Astrocyte of the spinal cord (primary cell): ENCODE measurements at regions not wholly inside any gene's neighbourhood (a gene's known extent, or its start where the extent isn't known, plus 50 kb on each side); places are given as distances from the start of the nearest gene placed in this dataset.

ENCODE experiments used
- DNase-seq: peaks from one replicate; pipeline ENCODE4 v3.0.0; 2011; ENCODE audit warnings: low read depth, low spot score
- H3K4me3 ChIP-seq: 2 replicates; pipeline ENCODE4 v1.5.1; 2011; ENCODE audit warnings: low read depth, mild to moderate bottlenecking, low read length, moderate library complexity
- in situ Hi-C: cut with HindIII; loops from 2 replicates; pipeline ENCODE4 v1.10.0; 2017; ENCODE audit warnings: low sequenced_read_pairs
- TF ChIP-seq, protein P1 (sequence below): IDR thresholded peaks from 2 replicates; pipeline ENCODE4 v1.5.1; 2012; ENCODE audit warnings: low read depth, mild to moderate bottlenecking, low read length, inconsistent platforms

GRCh38 chr3:153590051-153590450 is 428.0 kb downstream of the RAP2B start:
- no peak for DNase-seq
- in situ Hi-C loops, result no loop called here
- TF ChIP-seq, protein P1, sequence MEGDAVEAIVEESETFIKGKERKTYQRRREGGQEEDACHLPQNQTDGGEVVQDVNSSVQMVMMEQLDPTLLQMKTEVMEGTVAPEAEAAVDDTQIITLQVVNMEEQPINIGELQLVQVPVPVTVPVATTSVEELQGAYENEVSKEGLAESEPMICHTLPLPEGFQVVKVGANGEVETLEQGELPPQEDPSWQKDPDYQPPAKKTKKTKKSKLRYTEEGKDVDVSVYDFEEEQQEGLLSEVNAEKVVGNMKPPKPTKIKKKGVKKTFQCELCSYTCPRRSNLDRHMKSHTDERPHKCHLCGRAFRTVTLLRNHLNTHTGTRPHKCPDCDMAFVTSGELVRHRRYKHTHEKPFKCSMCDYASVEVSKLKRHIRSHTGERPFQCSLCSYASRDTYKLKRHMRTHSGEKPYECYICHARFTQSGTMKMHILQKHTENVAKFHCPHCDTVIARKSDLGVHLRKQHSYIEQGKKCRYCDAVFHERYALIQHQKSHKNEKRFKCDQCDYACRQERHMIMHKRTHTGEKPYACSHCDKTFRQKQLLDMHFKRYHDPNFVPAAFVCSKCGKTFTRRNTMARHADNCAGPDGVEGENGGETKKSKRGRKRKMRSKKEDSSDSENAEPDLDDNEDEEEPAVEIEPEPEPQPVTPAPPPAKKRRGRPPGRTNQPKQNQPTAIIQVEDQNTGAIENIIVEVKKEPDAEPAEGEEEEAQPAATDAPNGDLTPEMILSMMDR, result no peak
- no peak overlapping the region for H3K4me3 ChIP-seq

DNA sequence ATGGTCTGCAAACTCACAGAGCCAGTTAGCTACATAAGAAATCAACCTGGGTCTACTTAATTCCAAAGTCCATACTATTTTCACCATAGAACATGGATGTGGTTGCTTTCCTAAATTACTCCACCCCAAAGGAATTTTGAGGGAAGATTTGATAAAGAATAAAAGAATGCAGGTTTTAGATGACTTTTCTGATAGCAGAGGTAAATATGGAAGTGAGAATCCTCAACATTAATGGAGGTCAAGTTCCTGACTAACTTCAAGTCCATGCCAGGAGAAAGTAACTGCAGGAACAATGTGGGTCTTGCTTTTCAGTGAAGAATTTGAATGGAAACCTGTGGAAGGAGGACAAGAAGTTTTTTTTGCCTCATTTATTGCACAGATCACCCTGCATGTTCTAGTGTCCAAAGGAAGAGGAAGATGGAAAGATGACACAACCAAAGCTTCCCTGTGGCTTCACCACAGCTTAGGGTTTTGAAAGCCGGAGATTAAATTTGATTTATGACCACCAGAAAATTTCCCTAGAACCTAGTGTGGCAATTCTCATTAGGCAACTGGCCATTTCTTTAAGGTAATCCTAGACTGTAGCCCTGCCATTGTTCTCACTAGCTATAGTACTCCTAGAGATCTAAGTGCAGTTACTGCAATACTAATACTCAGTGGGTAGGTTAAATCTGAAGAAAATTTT is 429.7 kb downstream of the RAP2B start:
- no peak overlapping the region for H3K4me3 ChIP-seq
- TF ChIP-seq, protein P1, result no peak
- DNase-seq, result no peak
- in situ Hi-C loops, result no loop called here

DNA sequence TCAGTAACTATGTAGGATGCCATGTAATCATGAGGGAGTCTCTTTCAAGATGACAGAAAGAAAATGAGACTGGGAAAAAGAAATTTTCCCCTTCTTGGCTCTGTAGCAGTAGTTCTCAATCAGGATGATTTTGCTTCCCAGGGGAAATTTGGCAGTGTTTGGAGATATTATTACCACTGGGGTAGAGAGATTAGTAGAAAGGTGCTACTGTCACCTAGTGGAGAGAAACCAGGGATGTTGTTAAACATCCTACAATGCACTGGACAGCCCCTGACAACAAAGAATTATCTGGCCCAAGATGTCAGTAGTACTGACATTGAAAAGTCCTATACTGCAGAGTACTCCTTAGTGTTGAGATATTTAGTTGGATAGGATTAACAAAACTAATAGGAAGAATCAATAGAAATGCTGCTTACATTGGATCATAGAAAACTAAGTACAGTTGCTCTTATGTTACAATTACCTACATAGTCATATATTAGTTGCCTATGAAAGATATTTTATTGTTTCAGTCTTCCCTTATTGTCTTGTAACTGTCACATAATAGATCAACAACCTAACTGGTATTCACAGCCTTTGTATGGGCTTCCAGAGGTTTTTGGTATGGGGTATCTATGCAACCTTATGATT is 433.3 kb downstream of the RAP2B start:
- in situ Hi-C loops, result no loop called here
- peak; percentile 65 for DNase-seq
- H3K4me3 ChIP-seq, result no peak overlapping the region
- TF ChIP-seq, protein P1, result peak; percentile 89

DNA sequence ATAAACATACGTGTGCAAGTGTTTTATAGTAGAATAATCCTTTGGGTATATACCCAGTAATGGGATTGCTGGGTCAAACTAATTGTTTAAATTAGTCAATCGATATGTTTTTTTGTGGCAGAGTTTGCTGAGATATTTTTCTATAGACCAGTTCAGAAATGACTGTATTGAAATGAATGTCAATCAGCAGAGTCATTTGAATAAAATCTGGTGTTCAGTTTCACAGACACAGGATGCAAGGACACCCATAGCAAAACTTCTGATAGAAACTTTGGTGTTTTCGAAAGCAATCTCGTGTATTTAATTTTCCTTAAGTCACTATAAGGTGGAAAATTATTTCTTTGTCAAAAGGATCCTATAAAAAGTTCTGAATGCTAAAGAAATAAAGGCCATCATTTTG is 434.4 kb downstream of the RAP2B start:
- TF ChIP-seq, protein P1, result no peak
- H3K4me3 ChIP-seq, result no peak overlapping the region
- in situ Hi-C loops, result no loop called here
- DNase-seq, result no peak

DNA sequence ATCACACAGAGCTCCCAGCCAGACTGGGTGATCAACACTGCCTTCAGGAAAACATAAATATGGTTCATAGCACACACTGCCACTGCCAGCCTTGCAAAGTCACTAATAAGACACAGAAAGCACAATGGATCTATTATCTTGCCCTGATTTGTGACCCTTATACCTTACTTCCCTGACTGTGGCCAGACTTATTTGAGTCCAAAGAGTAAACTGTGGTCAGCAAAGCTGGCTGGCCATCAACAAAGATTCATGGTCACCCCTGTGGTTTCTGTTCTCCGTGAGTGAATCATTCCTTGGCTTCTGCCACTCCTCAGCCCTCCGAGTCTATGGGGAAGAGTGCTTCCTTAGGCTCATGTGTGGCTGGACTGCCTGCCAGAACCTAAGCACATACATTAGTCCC is 437.7 kb downstream of the RAP2B start:
- in situ Hi-C loops, result no loop called here
- no peak overlapping the region for H3K4me3 ChIP-seq
- TF ChIP-seq, protein P1, result no peak
- DNase-seq, result peak; percentile 95

DNA sequence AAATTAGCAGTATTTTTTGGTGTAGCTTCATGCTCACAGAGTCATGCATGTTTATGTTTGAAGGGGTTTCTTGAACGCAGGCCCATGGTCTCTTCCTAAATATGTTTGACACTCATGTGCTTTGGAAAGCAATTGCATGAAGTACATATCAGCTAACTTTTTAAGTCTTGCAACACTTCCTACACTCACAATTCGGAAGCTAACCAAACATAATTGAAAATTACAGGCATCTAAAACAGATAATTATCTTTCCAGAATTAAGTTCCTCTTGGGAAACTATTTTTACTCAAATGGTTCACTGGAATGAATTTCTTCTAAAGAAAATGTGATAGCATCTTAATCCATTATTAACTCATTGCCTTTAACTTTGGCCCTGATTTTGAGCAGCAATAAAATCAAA is 438.9 kb downstream of the RAP2B start:
- TF ChIP-seq, protein P1, result no peak
- in situ Hi-C loops, result no loop called here

More for the DNA sequence above, 438.9 kb downstream of the RAP2B start:
- H3K4me3 ChIP-seq, result no peak overlapping the region
- DNase-seq, result no peak
